GM23248 (cell line): ENCODE measurements at regions not wholly inside any gene's neighbourhood (a gene's known extent, or its start where the extent isn't known, plus 50 kb on each side); places are given as distances from the start of the nearest gene placed in this dataset.

ENCODE experiments used
- EZH2 ChIP-seq: fragments of 200-600 bp; sonication (generic); IDR thresholded peaks from 2 replicates; pipeline ENCODE4 v1.6.1; 2018; ENCODE audit warnings: antibody characterized with exemption, mild to moderate bottlenecking; ENCODE audit not compliant: insufficient read depth, poor library complexity, severe bottlenecking
- EZH2phosphoT487 ChIP-seq: fragments of 200-600 bp; sonication (generic); IDR thresholded peaks from 2 replicates; pipeline ENCODE4 v1.6.1; 2018; ENCODE audit warnings: antibody characterized with exemption, moderate library complexity, mild to moderate bottlenecking, low read depth; ENCODE audit not compliant: insufficient read depth

DNA sequence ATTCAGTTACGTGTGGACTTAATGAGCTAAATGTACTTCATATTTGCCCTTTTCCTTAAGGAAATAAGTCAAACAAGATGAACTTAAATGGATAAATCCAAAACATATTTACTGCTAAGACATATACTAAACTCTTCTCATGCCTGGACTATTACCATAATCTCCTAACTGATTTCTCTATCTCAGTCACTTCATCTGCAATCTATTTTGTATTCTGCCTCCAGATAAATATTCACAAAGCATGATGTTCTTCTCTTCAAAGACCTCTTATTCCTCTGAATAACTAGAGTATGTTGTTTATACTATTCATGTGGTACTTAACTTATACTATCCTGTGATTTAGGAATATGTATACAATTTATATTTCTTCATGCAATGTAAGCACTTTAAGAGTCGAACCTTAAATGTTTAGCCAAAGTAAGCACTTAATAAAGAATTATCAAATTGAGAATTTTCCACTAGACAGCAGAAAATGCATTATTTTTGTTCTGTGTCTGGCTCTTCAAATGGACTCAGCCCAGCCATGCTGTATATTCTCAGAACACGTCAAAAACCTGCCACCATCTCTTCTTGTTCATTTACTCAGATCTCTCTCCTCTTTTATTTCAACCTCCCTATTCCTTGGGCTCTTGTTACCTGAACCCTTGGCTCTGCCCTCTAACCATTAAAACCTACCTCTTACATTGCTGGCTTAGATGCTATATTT lies 79.9 kb upstream of the ARHGAP28 start:
- no peak for TF ChIP-seq EZH2
- no peak for TF ChIP-seq EZH2phosphoT487
